GM12878 (cell line): ENCODE measurements at regions not wholly inside any gene's neighbourhood (a gene's known extent, or its start where the extent isn't known, plus 50 kb on each side); places are given as distances from the start of the nearest gene placed in this dataset.

Experiments used
- CTCF ChIP-seq, 3 experiments: IDR thresholded peaks in 2 of 3; conservative IDR thresholded peaks in 1 of 3; 2 replicates each; pipeline ENCODE4 v1.5.1; 2011; ENCODE audit warnings: low read depth in 3 of 3, low read length in 3 of 3, mild to moderate bottlenecking in 3 of 3, control low read depth in 2 of 3, moderate library complexity in 2 of 3, inconsistent platforms in 1 of 3, mixed read lengths in 1 of 3; ENCODE audit not compliant: control insufficient read depth in 2 of 3, insufficient read depth in 1 of 3; ENCODE audit errors: extremely low read depth in 1 of 3
- EP300 ChIP-seq, 2 experiments: fragments of 150-350 bp in 1 of 2; IDR thresholded peaks; 2 replicates each; pipeline ENCODE4 v1.6.1; 2011 to 2012; ENCODE audit warnings: low read depth in 2 of 2, low read length in 2 of 2, borderline replicate concordance in 1 of 2, improper control_type of control experiment in 1 of 2, inconsistent platforms in 1 of 2; ENCODE audit not compliant: control insufficient read depth in 1 of 2
- ESRRA ChIP-seq: IDR thresholded peaks from 2 replicates; pipeline ENCODE4 v1.6.1; 2012; ENCODE audit warnings: mild to moderate bottlenecking, low read length, improper control_type of control experiment
- EZH2 ChIP-seq: IDR thresholded peaks from 2 replicates; pipeline ENCODE4 v1.6.1; 2012; ENCODE audit warnings: low read depth, mild to moderate bottlenecking, control low read depth, inconsistent platforms, low read length, borderline replicate concordance; ENCODE audit not compliant: control insufficient read depth
- IRF3 ChIP-seq: fragments of 450-650 bp; IDR thresholded peaks from 2 replicates; pipeline ENCODE4 v1.6.1; 2014; ENCODE audit warnings: mild to moderate bottlenecking
- REST ChIP-seq: IDR thresholded peaks from 2 replicates; pipeline ENCODE4 v1.6.1; 2012; ENCODE audit warnings: mild to moderate bottlenecking, low read depth, low read length
- SIN3A ChIP-seq: IDR thresholded peaks from 2 replicates; pipeline ENCODE4 v1.6.1; 2012; ENCODE audit warnings: low read depth, low read length, improper control_type of control experiment
- STAT3 ChIP-seq: IDR thresholded peaks from 2 replicates; pipeline ENCODE4 v1.6.1; 2011; ENCODE audit warnings: low read depth, low read length, improper control_type of control experiment
- SUZ12 ChIP-seq: fragments of 200-600 bp; sonication (generic); IDR thresholded peaks from one replicate; pipeline ENCODE4 v1.6.1; 2018; ENCODE audit warnings: antibody characterized with exemption, mild to moderate bottlenecking; ENCODE audit not compliant: unreplicated experiment
- ZBTB33 ChIP-seq: fragments of 450-650 bp; IDR thresholded peaks from 2 replicates; pipeline ENCODE4 v1.6.1; 2017; ENCODE audit warnings: mild to moderate bottlenecking

GRCh38 chrX:117803463-117803862 is 313.1 kb downstream of the KLHL13 start:
- TF ChIP-seq IRF3 (no peak), CTCF (IDR thresholded peaks at IDR 0.05 in 2 of 3, conservative IDR thresholded peaks at IDR 0.05 in 1 of 3; ENCODE audit: control insufficient read depth in 2 of 3, extremely low read depth in 1 of 3, insufficient read depth in 1 of 3, low read depth in 3 of 3, low read length in 3 of 3) (no peak), EZH2 (no peak), SUZ12 (no peak), SIN3A (no peak), STAT3 (no peak), ZBTB33 (no peak), EP300 (IDR thresholded peaks at IDR 0.05; ENCODE audit: borderline replicate concordance in 1 of 2, control insufficient read depth in 1 of 2, low read depth in 2 of 2, low read length in 2 of 2) (no peak), ESRRA (no peak), REST (no peak)
